Hepatic stellate cell (primary cell): ENCODE measurements at regions not wholly inside any gene's neighbourhood (a gene's known extent, or its start where the extent isn't known, plus 50 kb on each side); places are given as distances from the start of the nearest gene placed in this dataset.
A peak's percentile ranks its signal among the peaks of the same experiment; 100 is the strongest.

Experiments used
- DNase-seq: peaks from one replicate; pipeline ENCODE4 v3.0.0; 2011; ENCODE audit warnings: low spot score

GRCh38 chr13:39970177-39970846 lies 314.9 kb downstream of the COG6 start:
- no peak for DNase-seq

GRCh38 chr13:39971526-39971925 lies 316.1 kb downstream of the COG6 start:
- DNase-seq = no peak

GRCh38 chr13:39976481-39976880 lies 321.0 kb downstream of the COG6 start:
- DNase-seq = no peak

- no peak for DNase-seq
Measured at GRCh38 chr13:39981056-39981455, 325.6 kb downstream of the COG6 start.

GRCh38 chr13:39982745-39983144 lies 327.3 kb downstream of the COG6 start:
- DNase-seq = no peak

GRCh38 chr13:39985071-39985470 lies 329.6 kb downstream of the COG6 start:
- DNase-seq = no peak

GRCh38 chr13:39988351-39988750 lies 332.9 kb downstream of the COG6 start:
- DNase-seq = no peak

GRCh38 chr13:39998166-39998565 lies 342.7 kb downstream of the COG6 start:
- DNase-seq = no peak

- DNase-seq = no peak
Measured at GRCh38 chr13:40002016-40002415, 346.6 kb downstream of the COG6 start.

- DNase-seq = no peak
Measured at GRCh38 chr13:40013554-40013953, 358.1 kb downstream of the COG6 start.

- no peak for DNase-seq
Measured at GRCh38 chr13:40016953-40017660, 361.6 kb downstream of the COG6 start.

GRCh38 chr13:40017662-40018262 lies 362.3 kb downstream of the COG6 start:
- no peak for DNase-seq

GRCh38 chr13:40023595-40024203 lies 368.2 kb downstream of the COG6 start:
- DNase-seq = no peak

GRCh38 chr13:40024204-40024966 lies 368.9 kb downstream of the COG6 start:
- no peak for DNase-seq

GRCh38 chr13:40024967-40025714 lies 369.7 kb downstream of the COG6 start:
- no peak for DNase-seq

- DNase-seq = no peak
Measured at GRCh38 chr13:40026174-40026585, 370.7 kb downstream of the COG6 start.

- no peak for DNase-seq
Measured at GRCh38 chr13:40026741-40027140, 371.3 kb downstream of the COG6 start.

- DNase-seq = no peak
Measured at GRCh38 chr13:40028446-40028845, 373.0 kb downstream of the COG6 start.

- peak; percentile 23 for DNase-seq
Measured at GRCh38 chr13:40031031-40031430, 375.6 kb downstream of the COG6 start.

- no peak for DNase-seq
Measured at GRCh38 chr13:40039061-40039460, 383.6 kb downstream of the COG6 start.

- no peak for DNase-seq
Measured at GRCh38 chr13:40042991-40043390, 387.5 kb downstream of the COG6 start.
